Epithelial cell of esophagus (primary cell): ENCODE measurements at regions not wholly inside any gene's neighbourhood (a gene's known extent, or its start where the extent isn't known, plus 50 kb on each side); places are given as distances from the start of the nearest gene placed in this dataset.
A peak's percentile ranks its signal among the peaks of the same experiment; 100 is the strongest.

Experiments used
- DNase-seq: peaks from one replicate; pipeline ENCODE4 v3.0.0; 2010; ENCODE audit warnings: low read depth
- H3K4me3 ChIP-seq: 2 replicates; pipeline ENCODE4 v1.5.1; 2011; ENCODE audit warnings: mild to moderate bottlenecking, low read length, control low read depth
- CTCF ChIP-seq: IDR thresholded peaks from 2 replicates; pipeline ENCODE4 v1.5.1; 2011; ENCODE audit warnings: low read depth, mild to moderate bottlenecking, low read length, control low read depth, inconsistent platforms; ENCODE audit not compliant: insufficient read depth; ENCODE audit errors: missing control alignments

DNA sequence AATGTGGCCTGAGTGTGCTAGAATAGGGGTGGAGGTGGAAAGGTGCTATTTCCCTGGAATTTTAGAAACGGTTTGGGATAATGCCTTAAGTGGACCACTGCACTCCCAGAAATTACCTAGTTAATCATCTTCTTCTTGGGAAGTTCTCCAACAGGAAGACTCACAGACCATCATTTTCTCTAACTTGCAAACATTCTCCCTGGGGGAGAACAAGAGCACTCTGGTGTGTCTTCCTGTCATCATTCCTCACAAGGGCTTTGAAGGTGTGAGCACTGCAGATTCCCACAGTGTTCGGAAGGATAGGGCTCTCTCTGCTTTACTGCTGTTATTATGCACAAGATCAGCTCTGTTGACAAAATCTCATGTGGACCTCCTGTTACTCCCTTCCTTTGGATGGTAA is 54.9 kb upstream of the TSPAN2 start:
- DNase-seq = no peak
- TF ChIP-seq CTCF = no peak

DNA sequence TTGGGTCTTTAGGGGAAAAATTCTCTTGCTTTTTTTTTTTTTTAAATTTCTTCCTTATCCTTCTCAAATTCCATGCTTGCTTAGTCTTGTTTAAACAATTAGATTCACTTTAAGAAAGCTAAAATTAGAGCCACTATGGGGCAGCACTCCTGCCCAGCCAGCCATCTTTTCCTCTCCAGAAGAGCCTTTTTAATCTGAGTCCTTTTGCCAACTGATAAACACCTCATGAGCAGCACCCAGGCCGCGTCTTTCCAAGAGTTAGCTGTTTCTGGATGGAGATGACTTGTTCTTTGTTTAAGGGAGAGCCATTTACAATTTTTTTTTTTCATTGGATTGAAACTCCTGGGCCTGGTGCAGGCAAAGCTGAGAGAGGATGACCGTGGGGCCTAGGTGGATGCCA is 53.3 kb upstream of the TSPAN2 start:
- DNase-seq = peak; percentile 33
- TF ChIP-seq CTCF = peak; percentile 37
- no peak overlapping the region for H3K4me3 ChIP-seq

More for the DNA sequence above, 54.9 kb upstream of the TSPAN2 start:
- H3K4me3 ChIP-seq = no peak overlapping the region

- DNase-seq = no peak
- no peak for TF ChIP-seq CTCF
- H3K4me3 ChIP-seq = no peak overlapping the region
Measured at GRCh38 chr1:115141145-115141454, 51.8 kb upstream of the TSPAN2 start.

GRCh38 chr1:115140442-115141144 is 51.3 kb upstream of the TSPAN2 start:
- DNase-seq = no peak
- no peak for TF ChIP-seq CTCF
- no peak overlapping the region for H3K4me3 ChIP-seq

- no peak for DNase-seq
Measured at GRCh38 chr1:115139381-115139780, 50.1 kb upstream of the TSPAN2 start.

More at GRCh38 chr1:115139381-115139780, 50.1 kb upstream of the TSPAN2 start:
- H3K4me3 ChIP-seq = no peak overlapping the region
- no peak for TF ChIP-seq CTCF
